ENCODE measurements at regions not wholly inside any gene's neighbourhood (a gene's known extent, or its start where the extent isn't known, plus 50 kb on each side); places are given as distances from the start of the nearest gene placed in this dataset.
"Not testable (repeated sequence)": the region's sequence is repeated elsewhere in the genome, so short reads cannot be mapped to it uniquely, and the experiment has no call there.

DNA sequence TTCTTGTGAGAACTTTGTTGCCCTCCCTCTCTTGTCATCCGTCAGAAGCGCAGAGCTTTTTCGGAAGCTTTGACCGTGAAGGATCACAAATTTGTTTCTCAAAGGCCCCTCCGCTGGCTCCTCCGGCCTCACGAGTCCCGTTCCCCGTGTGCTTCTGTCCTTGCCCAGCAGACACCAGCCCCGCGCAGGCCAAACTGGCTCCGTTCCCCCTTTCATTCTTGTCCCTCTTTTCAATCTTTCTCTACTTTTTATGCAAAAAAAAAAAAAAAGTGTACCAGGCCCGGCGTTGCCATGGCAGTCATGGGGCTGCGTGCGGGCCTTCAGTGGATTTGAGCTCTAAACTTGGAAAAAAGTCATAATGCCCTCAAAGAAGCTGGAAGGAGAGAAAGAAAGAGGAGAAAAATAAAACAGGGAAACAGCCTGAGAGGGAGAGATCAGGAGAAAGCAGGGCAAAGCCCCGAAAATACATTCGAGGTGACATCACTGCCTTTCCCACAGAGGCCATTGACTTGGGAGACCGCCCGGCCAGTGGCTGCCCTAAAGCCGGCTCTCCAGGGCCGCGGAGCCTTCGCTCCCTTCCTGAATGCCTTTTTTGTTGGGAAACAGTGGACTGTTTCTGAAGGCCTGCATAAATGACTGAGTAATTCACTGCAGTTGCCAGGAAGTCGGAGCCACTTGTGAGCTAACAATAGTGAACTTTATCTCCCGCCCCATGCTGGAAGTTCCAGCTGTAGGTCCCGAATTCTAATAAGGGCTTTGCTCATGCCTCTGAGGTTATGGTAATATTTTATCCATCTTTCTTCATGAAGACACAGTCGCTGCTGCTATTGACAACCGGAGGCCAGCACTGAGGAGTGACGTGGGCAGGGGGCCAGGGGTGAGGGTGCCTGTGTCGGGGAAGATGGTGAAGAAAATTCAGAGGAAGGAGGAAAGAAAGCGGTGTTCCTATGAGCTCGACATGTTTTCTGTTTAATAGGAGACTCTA, 670.9 kb downstream of the QKI start:
- no peak for DNase-seq (ENCODE audit: low spot score)

GRCh38 chr6:164079275-164079600, 664.7 kb downstream of the QKI start:
- no peak for DNase-seq (ENCODE audit: low spot score)

DNA sequence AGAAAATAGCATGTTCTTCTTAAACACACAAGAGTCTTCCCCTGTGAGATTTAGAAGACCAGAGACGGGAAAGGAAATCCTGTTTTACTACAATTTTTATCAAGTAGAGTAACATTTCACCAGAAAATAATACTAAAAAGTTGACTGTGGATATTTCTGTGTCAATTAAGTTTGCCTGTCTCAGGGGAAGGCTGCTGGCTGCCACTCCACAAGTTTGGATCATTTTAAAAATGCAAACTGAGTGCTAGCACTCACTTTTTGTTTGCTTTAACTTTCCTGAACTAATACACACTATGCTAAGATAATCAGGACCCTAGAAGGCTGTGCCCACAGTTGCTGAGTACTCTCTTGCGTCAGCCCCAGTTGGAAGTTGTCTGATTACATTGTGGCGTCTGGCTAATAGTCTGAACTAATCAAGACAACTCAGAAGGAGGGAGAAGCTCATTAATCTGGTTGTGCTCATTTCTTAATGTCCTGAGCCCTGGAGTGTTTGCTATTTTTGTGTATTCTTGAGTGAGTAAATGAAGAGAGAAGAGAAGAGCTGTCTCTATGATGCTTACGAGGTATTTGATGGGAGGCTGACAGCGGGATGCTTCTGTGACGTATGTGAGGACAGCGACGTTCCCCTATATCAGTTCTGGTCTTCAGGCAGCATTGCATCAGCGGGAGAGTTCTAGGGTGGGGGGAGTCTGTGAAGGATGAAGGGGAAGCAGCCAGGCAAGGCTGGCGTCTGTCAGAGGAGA, 664.2 kb downstream of the QKI start:
- no peak for DNase-seq (ENCODE audit: low spot score)

DNA sequence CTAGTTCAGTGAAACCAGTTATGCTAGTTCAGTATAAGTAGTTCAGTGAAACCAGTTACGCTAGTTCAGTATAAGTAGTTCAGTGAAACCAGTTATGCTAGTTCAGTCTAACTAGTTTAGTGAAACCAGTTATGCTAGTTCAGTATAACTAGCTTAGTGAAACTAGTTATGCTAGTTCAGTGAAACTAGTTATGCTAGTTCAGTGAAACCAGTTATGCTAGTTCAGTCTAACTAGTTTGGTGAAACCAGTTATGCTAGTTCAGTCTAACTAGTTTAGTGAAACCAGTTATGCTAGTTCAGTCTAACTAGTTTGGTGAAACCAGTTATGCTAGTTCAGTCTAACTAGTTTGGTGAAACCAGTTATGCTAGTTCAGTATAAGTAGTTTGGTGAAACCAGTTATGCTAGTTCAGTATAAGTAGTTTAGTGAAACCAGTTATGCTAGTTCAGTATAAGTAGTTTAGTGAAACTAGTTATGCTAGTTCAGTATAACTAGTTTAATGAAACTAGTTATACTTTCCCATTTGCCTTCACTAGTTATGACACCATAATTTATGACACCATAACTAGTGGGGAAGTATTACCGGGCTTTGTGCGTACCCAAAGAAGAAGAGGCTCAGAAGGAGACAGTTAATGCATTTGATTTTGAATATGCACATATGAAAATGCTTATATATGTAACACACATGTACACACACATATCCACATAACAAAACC, 662.5 kb downstream of the QKI start:
- not testable (repeated sequence) for DNase-seq (ENCODE audit: low spot score)

GRCh38 chr6:164075981-164076615, 661.6 kb downstream of the QKI start:
- DNase-seq (ENCODE audit: low spot score) = no peak

GRCh38 chr6:164072240-164072666, 657.7 kb downstream of the QKI start:
- peak; percentile 76 for DNase-seq (ENCODE audit: low spot score)

GRCh38 chr6:164069350-164069990, 655.0 kb downstream of the QKI start:
- DNase-seq (ENCODE audit: low spot score) = no peak

- no peak for DNase-seq (ENCODE audit: low spot score)
Observed at GRCh38 chr6:164068527-164068926, 654.0 kb downstream of the QKI start.

- DNase-seq (ENCODE audit: low spot score) = no peak
Observed at GRCh38 chr6:164066766-164067165, 652.2 kb downstream of the QKI start.

GRCh38 chr6:164066335-164066734, 651.8 kb downstream of the QKI start:
- no peak for DNase-seq (ENCODE audit: low spot score)

DNA sequence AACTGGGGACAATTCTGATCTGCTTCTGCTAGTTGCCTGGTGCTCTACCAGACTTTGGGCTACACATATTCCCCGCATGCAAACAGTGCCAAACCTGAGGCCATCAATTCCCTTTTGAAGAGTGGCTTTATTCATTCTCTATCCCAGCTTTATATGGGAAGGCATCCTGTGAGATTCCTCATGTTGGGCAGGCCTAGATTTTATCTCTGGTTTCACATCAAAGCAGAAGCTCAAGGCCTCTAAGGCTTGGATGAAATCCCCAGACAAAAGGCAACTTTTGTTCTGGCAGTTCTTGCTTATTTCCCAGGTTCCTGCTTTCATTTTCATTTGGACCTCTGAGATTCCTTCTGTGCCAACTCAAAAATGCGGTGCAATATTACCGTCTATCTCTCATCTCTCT, 648.8 kb downstream of the QKI start:
- no peak for DNase-seq (ENCODE audit: low spot score)

DNA sequence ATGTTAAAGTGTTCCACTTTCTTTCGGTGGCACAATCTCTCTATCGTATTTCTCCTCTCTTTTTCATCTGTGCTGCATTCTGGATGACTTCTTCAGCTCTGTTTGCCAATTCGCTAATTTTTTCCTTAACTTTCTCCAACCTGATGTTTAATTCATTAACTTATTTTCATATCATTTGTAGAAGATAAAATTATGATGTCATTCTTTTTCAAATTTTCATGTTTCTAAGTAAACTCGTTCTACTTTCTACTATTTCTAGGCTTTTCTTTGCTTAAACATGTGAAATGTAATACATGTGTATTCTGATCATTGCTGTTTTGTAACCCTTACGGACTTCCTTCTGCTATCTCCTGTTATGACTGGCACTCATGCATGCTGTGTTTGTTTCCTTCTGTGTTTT, 648.4 kb downstream of the QKI start:
- DNase-seq (ENCODE audit: low spot score) = no peak

- DNase-seq (ENCODE audit: low spot score) = no peak
Observed at GRCh38 chr6:164057876-164058275, 643.4 kb downstream of the QKI start.

GRCh38 chr6:164051427-164051826, 636.9 kb downstream of the QKI start:
- DNase-seq (ENCODE audit: low spot score) = no peak

DNA sequence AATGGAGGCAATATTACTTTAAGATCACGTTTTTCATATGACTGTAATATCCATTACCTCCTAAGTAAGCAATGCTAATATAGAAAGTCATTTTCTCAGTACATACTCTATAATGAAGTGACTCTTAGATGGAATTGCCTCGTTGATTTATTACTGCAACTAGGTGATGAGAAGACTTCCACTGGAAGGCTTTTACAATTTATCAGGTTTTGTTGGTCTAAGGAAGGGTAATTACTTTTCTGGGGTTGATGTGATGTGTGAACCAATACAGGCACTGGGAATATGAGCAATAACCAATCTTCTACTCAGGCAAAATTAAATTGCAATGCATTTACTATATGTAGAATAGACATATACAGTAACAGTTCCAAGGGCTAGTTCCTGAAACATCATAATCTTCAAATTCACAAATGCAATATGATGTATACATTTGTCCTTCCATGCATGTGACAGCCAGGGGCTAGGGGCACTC, 635.0 kb downstream of the QKI start:
- DNase-seq (ENCODE audit: low spot score) = no peak

- no peak for DNase-seq (ENCODE audit: low spot score)
Observed at GRCh38 chr6:164048840-164049516, 634.5 kb downstream of the QKI start.

- no peak for DNase-seq (ENCODE audit: low spot score)
Observed at GRCh38 chr6:164045082-164045481, 630.6 kb downstream of the QKI start.

- not testable (repeated sequence) for DNase-seq (ENCODE audit: low spot score)
Observed at GRCh38 chr6:164043656-164044055, 629.1 kb downstream of the QKI start.

GRCh38 chr6:164042212-164042611, 627.7 kb downstream of the QKI start:
- no peak for DNase-seq (ENCODE audit: low spot score)

- no peak for DNase-seq (ENCODE audit: low spot score)
Observed at GRCh38 chr6:164040994-164041393, 626.5 kb downstream of the QKI start.

Data from SK-N-DZ (cell line).